ENCODE measurements at regions not wholly inside any gene's neighbourhood (a gene's known extent, or its start where the extent isn't known, plus 50 kb on each side); places are given as distances from the start of the nearest gene placed in this dataset.

- Histone ChIP-seq H3K4me3 (replicated peaks in 1 of 3; ENCODE audit: insufficient read depth in 1 of 3, low read depth in 2 of 3, low read length in 3 of 3) (no peak overlapping the region), H3K9me3 (ENCODE audit: low read length) (no peaks in the 10 kb centered on the region), H3K9ac (ENCODE audit: insufficient read depth, low read depth, low read length) (no peak overlapping the region), H4K20me1 (ENCODE audit: insufficient read depth, low read length) (no peaks in the 10 kb centered on the region), H3K4me2 (ENCODE audit: low read depth, low read length) (no peak overlapping the region), H3K79me2 (ENCODE audit: insufficient read depth, low read length) (no peaks in the 10 kb centered on the region), H3K27ac (ENCODE audit: extremely low read length, insufficient read depth, low read length) (no peak overlapping the region), H3K27me3 (ENCODE audit: control insufficient read depth in 1 of 2, insufficient read depth in 2 of 2, low read length in 2 of 2) (no peaks in the 10 kb centered on the region), H3K4me1 (ENCODE audit: insufficient read depth, low read length) (no peaks in the 10 kb centered on the region), H3K36me3 (replicated peaks in 1 of 2; ENCODE audit: control insufficient read depth in 1 of 2, insufficient read depth in 2 of 2, low read length in 2 of 2) (no peaks in the 10 kb centered on the region), H2AFZ (ENCODE audit: low read length) (no peak overlapping the region)
- intact Hi-C loops (cut with micrococcal nuclease; ENCODE audit: unreplicated experiment) = no loop called here
- WGBS (ENCODE audit: low lambda C conversion rate) = 0% methylated on average over 3 of the region's 3 CpGs
- no peak for ATAC-seq
- TF ChIP-seq MXD3 (CRISPR knock-in tag; IDR thresholded peaks at IDR 0.05) (no peak), SRSF4 (IDR thresholded peaks at IDR 0.05; ENCODE audit: low read depth, low read length, poor library complexity, severe bottlenecking) (no peak), MEF2D (CRISPR knock-in tag; IDR thresholded peaks at IDR 0.05) (no peak), ZFAT (CRISPR knock-in tag; conservative IDR thresholded peaks at IDR 0.05) (no peak)
- TF ChIP-seq, protein P1, sequence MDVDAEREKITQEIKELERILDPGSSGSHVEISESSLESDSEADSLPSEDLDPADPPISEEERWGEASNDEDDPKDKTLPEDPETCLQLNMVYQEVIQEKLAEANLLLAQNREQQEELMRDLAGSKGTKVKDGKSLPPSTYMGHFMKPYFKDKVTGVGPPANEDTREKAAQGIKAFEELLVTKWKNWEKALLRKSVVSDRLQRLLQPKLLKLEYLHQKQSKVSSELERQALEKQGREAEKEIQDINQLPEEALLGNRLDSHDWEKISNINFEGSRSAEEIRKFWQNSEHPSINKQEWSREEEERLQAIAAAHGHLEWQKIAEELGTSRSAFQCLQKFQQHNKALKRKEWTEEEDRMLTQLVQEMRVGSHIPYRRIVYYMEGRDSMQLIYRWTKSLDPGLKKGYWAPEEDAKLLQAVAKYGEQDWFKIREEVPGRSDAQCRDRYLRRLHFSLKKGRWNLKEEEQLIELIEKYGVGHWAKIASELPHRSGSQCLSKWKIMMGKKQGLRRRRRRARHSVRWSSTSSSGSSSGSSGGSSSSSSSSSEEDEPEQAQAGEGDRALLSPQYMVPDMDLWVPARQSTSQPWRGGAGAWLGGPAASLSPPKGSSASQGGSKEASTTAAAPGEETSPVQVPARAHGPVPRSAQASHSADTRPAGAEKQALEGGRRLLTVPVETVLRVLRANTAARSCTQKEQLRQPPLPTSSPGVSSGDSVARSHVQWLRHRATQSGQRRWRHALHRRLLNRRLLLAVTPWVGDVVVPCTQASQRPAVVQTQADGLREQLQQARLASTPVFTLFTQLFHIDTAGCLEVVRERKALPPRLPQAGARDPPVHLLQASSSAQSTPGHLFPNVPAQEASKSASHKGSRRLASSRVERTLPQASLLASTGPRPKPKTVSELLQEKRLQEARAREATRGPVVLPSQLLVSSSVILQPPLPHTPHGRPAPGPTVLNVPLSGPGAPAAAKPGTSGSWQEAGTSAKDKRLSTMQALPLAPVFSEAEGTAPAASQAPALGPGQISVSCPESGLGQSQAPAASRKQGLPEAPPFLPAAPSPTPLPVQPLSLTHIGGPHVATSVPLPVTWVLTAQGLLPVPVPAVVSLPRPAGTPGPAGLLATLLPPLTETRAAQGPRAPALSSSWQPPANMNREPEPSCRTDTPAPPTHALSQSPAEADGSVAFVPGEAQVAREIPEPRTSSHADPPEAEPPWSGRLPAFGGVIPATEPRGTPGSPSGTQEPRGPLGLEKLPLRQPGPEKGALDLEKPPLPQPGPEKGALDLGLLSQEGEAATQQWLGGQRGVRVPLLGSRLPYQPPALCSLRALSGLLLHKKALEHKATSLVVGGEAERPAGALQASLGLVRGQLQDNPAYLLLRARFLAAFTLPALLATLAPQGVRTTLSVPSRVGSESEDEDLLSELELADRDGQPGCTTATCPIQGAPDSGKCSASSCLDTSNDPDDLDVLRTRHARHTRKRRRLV (CRISPR knock-in tag; IDR thresholded peaks at IDR 0.05) = no peak
- ChIA-PET POLR2A (no interaction called here), CTCF (ENCODE audit: low intra/inter-chr PET ratio, low total read pairs) (no interaction called here)
- in situ Hi-C loops (cut with HindIII; ENCODE audit: extremely low pct_ligation_motif_present, low pct_unique_long_range_greater_than_20kb) = no loop called here
- no peak for FAIRE-seq
- no peak for DNase-seq (ENCODE audit: low spot score)
- BruUV-seq (replicated peaks) = no TSS peak
Observed at GRCh38 chr13:86633346-86633745, 834.1 kb upstream of the SLITRK6 start.

All from HepG2 (cell line).